ENCODE measurements at regions not wholly inside any gene's neighbourhood (a gene's known extent, or its start where the extent isn't known, plus 50 kb on each side); places are given as distances from the start of the nearest gene placed in this dataset.

DNA sequence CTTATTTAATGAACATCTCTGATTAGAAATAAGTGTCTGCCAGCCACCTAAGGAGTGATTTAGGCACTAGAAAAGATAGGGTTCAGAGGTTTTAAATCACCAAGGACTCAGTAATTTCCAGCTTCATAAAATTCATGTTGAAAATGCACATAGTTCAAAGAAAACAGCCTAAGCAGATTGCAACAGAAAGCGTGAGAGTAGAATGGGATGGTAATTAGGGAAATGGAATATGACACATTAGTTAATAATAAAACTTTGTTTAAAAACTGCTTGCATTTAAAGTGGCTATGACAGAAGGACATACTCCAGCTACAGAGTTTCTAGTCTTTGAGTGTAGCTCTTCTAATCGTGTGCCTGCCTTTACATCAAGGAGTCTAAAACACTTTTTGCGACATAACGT lies 490.8 kb downstream of the TLE4 start:
- H3K36me3 ChIP-seq (ENCODE audit: low read depth), result no peaks in the 10 kb centered on the region
- H3K4me1 ChIP-seq (ENCODE audit: insufficient read depth, poor library complexity, severe bottlenecking), result no peaks in the 10 kb centered on the region
- DNase-seq (ENCODE audit: low spot score), result no peak
- no peak overlapping the region for H3K4me3 ChIP-seq (ENCODE audit: severe bottlenecking)
- no peaks in the 10 kb centered on the region for H3K9me3 ChIP-seq (ENCODE audit: severe bottlenecking)
- no peak for ATAC-seq (ENCODE audit: low read depth)
- TF ChIP-seq, protein P1, sequence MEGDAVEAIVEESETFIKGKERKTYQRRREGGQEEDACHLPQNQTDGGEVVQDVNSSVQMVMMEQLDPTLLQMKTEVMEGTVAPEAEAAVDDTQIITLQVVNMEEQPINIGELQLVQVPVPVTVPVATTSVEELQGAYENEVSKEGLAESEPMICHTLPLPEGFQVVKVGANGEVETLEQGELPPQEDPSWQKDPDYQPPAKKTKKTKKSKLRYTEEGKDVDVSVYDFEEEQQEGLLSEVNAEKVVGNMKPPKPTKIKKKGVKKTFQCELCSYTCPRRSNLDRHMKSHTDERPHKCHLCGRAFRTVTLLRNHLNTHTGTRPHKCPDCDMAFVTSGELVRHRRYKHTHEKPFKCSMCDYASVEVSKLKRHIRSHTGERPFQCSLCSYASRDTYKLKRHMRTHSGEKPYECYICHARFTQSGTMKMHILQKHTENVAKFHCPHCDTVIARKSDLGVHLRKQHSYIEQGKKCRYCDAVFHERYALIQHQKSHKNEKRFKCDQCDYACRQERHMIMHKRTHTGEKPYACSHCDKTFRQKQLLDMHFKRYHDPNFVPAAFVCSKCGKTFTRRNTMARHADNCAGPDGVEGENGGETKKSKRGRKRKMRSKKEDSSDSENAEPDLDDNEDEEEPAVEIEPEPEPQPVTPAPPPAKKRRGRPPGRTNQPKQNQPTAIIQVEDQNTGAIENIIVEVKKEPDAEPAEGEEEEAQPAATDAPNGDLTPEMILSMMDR (IDR thresholded peaks at IDR 0.05; ENCODE audit: poor library complexity, severe bottlenecking), result no peak
- no peak overlapping the region for H3K27ac ChIP-seq (ENCODE audit: poor library complexity, severe bottlenecking)
- no peaks in the 10 kb centered on the region for H3K27me3 ChIP-seq (ENCODE audit: insufficient read depth, poor library complexity, severe bottlenecking)

- DNase-seq (ENCODE audit: low spot score), result no peak
- ATAC-seq (ENCODE audit: low read depth), result peak; percentile 67
Observed at GRCh38 chr9:80061940-80062339, 490.2 kb downstream of the TLE4 start.

GRCh38 chr9:80061096-80061495 lies 489.3 kb downstream of the TLE4 start:
- ATAC-seq (ENCODE audit: low read depth), result no peak
- DNase-seq (ENCODE audit: low spot score), result no peak
- Histone ChIP-seq H3K27ac (ENCODE audit: poor library complexity, severe bottlenecking) (no peak overlapping the region), H3K27me3 (ENCODE audit: insufficient read depth, poor library complexity, severe bottlenecking) (no peaks in the 10 kb centered on the region), H3K9me3 (ENCODE audit: severe bottlenecking) (no peaks in the 10 kb centered on the region), H3K4me3 (ENCODE audit: severe bottlenecking) (no peak overlapping the region), H3K36me3 (ENCODE audit: low read depth) (no peaks in the 10 kb centered on the region), H3K4me1 (ENCODE audit: insufficient read depth, poor library complexity, severe bottlenecking) (no peaks in the 10 kb centered on the region)
- TF ChIP-seq, protein P1 (IDR thresholded peaks at IDR 0.05; ENCODE audit: poor library complexity, severe bottlenecking), result no peak

More at GRCh38 chr9:80061940-80062339, 490.2 kb downstream of the TLE4 start:
- H3K36me3 ChIP-seq (ENCODE audit: low read depth), result no peaks in the 10 kb centered on the region
- TF ChIP-seq, protein P1 (IDR thresholded peaks at IDR 0.05; ENCODE audit: poor library complexity, severe bottlenecking), result no peak
- H3K27ac ChIP-seq (ENCODE audit: poor library complexity, severe bottlenecking), result no peak overlapping the region
- H3K9me3 ChIP-seq (ENCODE audit: severe bottlenecking), result no peaks in the 10 kb centered on the region
- H3K27me3 ChIP-seq (ENCODE audit: insufficient read depth, poor library complexity, severe bottlenecking), result no peaks in the 10 kb centered on the region
- no peak overlapping the region for H3K4me3 ChIP-seq (ENCODE audit: severe bottlenecking)
- H3K4me1 ChIP-seq (ENCODE audit: insufficient read depth, poor library complexity, severe bottlenecking), result no peaks in the 10 kb centered on the region

DNA sequence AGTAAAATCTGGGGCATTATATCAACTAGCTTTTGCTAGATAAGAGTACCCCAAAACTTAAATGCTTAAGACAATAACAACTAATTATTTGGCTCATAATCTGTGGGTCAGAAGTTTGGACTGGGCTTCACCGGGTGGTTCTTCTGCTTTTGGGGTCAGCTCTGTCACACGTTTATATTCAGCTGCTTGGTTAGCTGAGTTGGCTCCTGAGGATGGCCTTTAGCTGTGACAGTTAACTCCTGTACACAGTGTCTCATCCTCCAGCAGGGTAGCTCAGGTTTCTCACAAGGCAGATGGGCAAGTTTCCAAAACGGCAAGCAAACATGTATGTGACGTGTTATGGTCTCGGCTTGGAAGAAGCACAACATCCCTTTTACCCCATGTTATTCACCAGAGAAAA lies 488.2 kb downstream of the TLE4 start:
- TF ChIP-seq, protein P1 (IDR thresholded peaks at IDR 0.05; ENCODE audit: poor library complexity, severe bottlenecking), result no peak
- H3K9me3 ChIP-seq (ENCODE audit: severe bottlenecking), result no peaks in the 10 kb centered on the region
- H3K4me3 ChIP-seq (ENCODE audit: severe bottlenecking), result no peak overlapping the region
- ATAC-seq (ENCODE audit: low read depth) (no peak), DNase-seq (ENCODE audit: low spot score) (no peak)
- no peaks in the 10 kb centered on the region for H3K36me3 ChIP-seq (ENCODE audit: low read depth)
- H3K27me3 ChIP-seq (ENCODE audit: insufficient read depth, poor library complexity, severe bottlenecking), result no peaks in the 10 kb centered on the region
- H3K4me1 ChIP-seq (ENCODE audit: insufficient read depth, poor library complexity, severe bottlenecking), result no peaks in the 10 kb centered on the region
- H3K27ac ChIP-seq (ENCODE audit: poor library complexity, severe bottlenecking), result no peak overlapping the region

DNA sequence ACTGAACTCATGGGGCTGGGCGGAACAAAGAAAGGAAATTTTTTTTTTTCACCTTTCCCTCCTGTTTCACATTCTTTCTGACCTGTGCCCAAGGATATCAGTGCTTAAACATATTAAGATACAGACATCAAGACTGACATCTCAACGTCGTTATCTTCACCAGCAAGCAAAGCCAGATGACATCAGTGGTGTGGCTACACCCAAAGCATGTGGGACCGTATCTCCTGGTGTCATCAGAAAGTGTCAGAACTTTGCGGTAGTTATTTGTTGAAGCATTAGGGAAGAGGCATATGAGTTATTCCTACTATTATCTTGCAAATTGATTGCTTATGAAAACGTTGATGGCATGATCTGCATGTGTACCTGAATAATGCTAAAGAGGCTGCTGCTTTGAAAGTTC lies 487.4 kb downstream of the TLE4 start:
- TF ChIP-seq, protein P1 (IDR thresholded peaks at IDR 0.05; ENCODE audit: poor library complexity, severe bottlenecking), result no peak
- Histone ChIP-seq H3K4me1 (ENCODE audit: insufficient read depth, poor library complexity, severe bottlenecking) (no peaks in the 10 kb centered on the region), H3K27ac (ENCODE audit: poor library complexity, severe bottlenecking) (no peak overlapping the region), H3K27me3 (ENCODE audit: insufficient read depth, poor library complexity, severe bottlenecking) (no peaks in the 10 kb centered on the region), H3K4me3 (ENCODE audit: severe bottlenecking) (no peak overlapping the region), H3K36me3 (ENCODE audit: low read depth) (no peaks in the 10 kb centered on the region), H3K9me3 (ENCODE audit: severe bottlenecking) (no peaks in the 10 kb centered on the region)
- no peak for ATAC-seq (ENCODE audit: low read depth)
- no peak for DNase-seq (ENCODE audit: low spot score)

Data from RWPE2 (cell line).